Nucleus accumbens (tissue), 56 donors: ENCODE measurements at regions not wholly inside any gene's neighbourhood (a gene's known extent, or its start where the extent isn't known, plus 50 kb on each side); places are given as distances from the start of the nearest gene placed in this dataset.
"Not testable (repeated sequence)": the region's sequence is repeated elsewhere in the genome, so short reads cannot be mapped to it uniquely, and the experiment has no call there.

Source experiments
- DNase-seq, 56 donors: peaks; one replicate each; lab custom pipeline; 2025; lab: John Stamatoyannopoulos, UW

- DNase-seq = no peak
Measured at GRCh38 chr1:157410457-157410856, 141.9 kb downstream of the FCRL5 start.

- DNase-seq = no peak
Measured at GRCh38 chr1:157409927-157410326, 142.4 kb downstream of the FCRL5 start.

GRCh38 chr1:157407917-157408525, 144.3 kb downstream of the FCRL5 start:
- DNase-seq = no peak

- DNase-seq = no peak
Measured at GRCh38 chr1:157407367-157407766, 144.9 kb downstream of the FCRL5 start.

- no peak for DNase-seq
Measured at GRCh38 chr1:157405662-157406061, 146.7 kb downstream of the FCRL5 start.

- no peak for DNase-seq
Measured at GRCh38 chr1:157404614-157405013, 147.7 kb downstream of the FCRL5 start.

- no peak for DNase-seq
Measured at GRCh38 chr1:157404063-157404501, 148.2 kb downstream of the FCRL5 start.

- DNase-seq = no peak
Measured at GRCh38 chr1:157403608-157404007, 148.7 kb downstream of the FCRL5 start.

GRCh38 chr1:157403203-157403602, 149.1 kb downstream of the FCRL5 start:
- no peak for DNase-seq

- no peak for DNase-seq
Measured at GRCh38 chr1:157400766-157401165, 151.5 kb downstream of the FCRL5 start.

GRCh38 chr1:157399984-157400382, 152.3 kb downstream of the FCRL5 start:
- no peak for DNase-seq

GRCh38 chr1:157399343-157399983, 152.9 kb downstream of the FCRL5 start:
- no peak for DNase-seq

- DNase-seq = no peak
Measured at GRCh38 chr1:157390651-157391050, 161.7 kb downstream of the FCRL5 start.

GRCh38 chr1:157388057-157388456, 164.3 kb downstream of the FCRL5 start:
- DNase-seq = no peak

GRCh38 chr1:157384258-157384657, 168.1 kb downstream of the FCRL5 start:
- DNase-seq = no peak

- no peak for DNase-seq
Measured at GRCh38 chr1:157382351-157382750, 170.0 kb downstream of the FCRL5 start.

GRCh38 chr1:157380523-157380922, 171.8 kb downstream of the FCRL5 start:
- DNase-seq = no peak

GRCh38 chr1:157377280-157377713, 175.0 kb downstream of the FCRL5 start:
- peak in 3 of 56 donors; percentile 3 to 28 (median 12) for DNase-seq

GRCh38 chr1:157376681-157377080, 175.6 kb downstream of the FCRL5 start:
- no peak for DNase-seq

GRCh38 chr1:157372311-157372710, 180.0 kb downstream of the FCRL5 start:
- not testable (repeated sequence) for DNase-seq

GRCh38 chr1:157371826-157372225, 180.5 kb downstream of the FCRL5 start:
- DNase-seq = no peak

GRCh38 chr1:157371221-157371620, 181.1 kb downstream of the FCRL5 start:
- no peak for DNase-seq
